DMS114 treated with DMSO at 0.1 percent for 48 hours (cell line): ENCODE measurements at regions not wholly inside any gene's neighbourhood (a gene's known extent, or its start where the extent isn't known, plus 50 kb on each side); places are given as distances from the start of the nearest gene placed in this dataset.
"Not testable (repeated sequence)": the region's sequence is repeated elsewhere in the genome, so short reads cannot be mapped to it uniquely, and the experiment has no call there.

Experiments
- DNase-seq: peaks from one replicate; lab custom pipeline; 2025; ENCODE audit not compliant: unreplicated experiment; lab: John Stamatoyannopoulos, UW

DNA sequence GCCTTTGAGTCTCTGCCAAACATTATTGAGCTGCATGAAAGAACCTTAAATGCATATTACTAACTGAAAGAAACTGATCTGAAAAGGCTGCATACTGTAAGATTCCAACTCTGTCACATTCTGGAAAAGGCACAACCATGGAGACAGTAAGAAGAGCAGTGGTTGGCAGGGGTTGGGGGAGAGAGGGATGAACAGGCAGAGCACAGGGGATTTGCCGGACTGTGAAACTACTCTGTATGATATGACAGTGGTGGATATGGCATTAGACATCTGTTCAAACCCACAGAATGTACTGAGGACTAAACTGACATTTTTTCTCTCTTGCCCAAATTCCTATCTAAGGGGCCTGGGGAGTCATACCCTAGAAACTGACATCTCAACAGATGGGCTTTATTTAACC, 138.4 kb downstream of the KCNJ12 start:
- DNase-seq: not testable (repeated sequence)

DNA sequence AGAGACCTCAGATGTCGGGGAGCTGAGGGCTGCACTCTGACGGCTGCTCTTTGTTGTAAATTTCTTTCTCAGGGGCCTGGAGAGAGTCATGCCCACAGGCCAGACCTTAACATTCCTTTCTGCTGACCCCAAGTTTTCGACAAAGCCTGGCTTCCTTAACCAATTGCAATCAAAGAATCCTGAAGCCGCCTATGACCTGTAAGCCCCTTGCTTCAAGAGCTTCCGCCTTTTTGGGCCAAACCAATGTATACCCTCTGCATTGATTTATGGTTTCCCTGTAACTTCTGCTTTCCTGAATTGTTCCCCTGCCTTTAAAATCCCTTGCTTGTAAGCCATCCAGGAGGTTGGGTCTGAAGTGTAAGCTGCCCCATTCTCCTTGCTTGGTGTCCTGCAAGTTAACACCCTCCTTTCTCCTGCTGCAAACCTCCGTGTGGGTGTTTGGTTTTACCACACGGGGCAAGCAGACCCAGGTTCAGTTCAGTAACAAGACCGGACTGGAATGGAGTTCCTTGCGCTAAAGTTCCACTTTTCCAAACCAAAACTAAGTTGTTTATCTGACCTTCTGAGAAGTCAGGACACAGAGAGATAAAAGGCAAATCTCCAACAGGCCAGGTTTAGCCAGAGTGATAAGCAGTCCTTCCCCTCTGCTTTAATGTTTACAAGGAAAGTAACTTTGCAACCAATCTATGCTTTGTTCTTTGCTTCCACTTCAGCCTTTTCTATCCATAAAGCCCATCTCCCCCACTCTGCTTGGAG, 141.6 kb downstream of the KCNJ12 start:
- DNase-seq: no peak

GRCh38 chr17:21522755-21523336, 146.7 kb downstream of the KCNJ12 start:
- no peak for DNase-seq

GRCh38 chr17:21523497-21524210, 147.5 kb downstream of the KCNJ12 start:
- DNase-seq: no peak

- DNase-seq: no peak
Measured at GRCh38 chr17:21524211-21524591, 148.0 kb downstream of the KCNJ12 start.

DNA sequence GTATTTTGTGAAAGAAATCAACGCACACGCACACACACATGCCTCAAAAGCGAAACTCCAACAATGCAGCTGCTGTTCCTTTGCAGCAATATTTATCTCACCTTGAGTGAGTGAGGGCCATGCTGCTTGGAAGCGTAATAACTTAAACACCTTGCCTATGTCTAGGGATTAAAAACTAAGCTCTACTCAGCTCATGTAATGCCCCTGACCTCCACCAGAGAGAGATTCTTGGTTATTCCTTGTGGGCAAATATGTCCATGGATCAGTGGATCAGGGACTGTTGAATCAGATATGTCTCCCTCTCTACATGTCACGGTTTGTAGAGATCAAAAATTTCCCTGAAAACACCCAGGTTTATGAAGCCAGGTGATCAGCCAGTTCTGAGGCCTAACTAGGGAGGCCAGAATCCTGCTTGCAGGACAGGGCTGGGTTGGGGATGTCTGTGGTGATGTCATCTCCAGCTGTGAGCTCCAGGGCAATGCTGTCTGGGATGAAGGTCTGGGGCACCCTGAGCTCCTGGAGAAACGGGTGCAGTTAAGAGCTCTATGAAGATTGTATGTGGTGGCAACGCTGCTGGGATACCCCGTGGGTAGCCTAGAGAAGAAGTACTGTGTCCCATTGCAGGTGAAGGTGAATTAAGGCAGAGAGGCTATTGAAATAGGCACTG, 149.4 kb downstream of the KCNJ12 start:
- no peak for DNase-seq

DNA sequence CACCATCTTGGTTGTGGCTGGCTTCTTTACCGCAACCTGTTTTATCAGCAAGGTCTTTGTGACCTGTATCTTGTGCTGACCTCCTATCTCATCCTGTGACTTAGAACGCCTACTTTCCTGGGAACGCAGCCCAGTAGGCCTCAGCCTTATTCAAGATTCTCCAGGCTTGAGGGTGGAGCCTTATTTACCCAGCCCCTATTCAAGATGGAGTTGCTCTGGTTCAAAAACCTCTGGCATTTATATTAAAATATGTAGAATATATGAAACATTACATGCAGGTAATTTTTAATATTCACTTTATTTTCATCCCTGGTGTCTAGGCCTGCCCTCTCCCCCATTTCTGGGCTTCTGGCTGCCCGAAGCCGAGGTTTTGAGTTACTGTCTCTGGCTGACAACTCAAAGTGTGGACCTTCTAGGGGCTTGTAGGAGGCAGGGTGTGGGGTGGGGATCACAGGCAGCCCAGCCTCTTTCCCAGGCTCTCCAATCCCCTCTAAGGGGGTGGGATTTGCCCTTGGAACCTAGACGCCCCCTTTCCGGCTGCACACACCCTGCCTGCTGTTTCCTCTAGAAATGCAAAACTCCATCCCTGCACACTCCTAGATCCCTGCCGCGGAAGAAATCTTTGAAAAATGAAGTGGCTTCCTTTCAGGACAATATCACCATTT, 152.0 kb downstream of the KCNJ12 start:
- no peak for DNase-seq

DNA sequence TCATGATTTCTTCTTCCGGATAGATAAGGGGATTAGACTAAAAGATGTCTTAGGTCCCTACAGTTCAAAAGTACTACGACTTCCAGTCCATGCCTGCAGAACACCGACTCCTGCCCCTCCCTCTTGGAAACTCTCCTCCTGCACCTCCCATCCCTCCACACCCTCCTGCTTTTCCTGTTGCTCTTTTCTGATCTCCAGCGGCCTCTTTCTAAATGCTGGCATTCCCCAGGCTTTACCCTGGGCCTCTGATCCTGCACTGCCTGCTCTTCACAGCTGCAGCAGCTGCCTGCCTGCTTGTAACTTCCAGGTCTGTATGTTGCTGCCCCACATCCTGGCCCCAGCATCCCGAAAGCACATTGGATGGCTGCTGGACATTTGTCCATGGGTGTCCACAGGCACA, 154.2 kb downstream of the KCNJ12 start:
- no peak for DNase-seq

GRCh38 chr17:21530841-21531240, 154.7 kb downstream of the KCNJ12 start:
- no peak for DNase-seq

GRCh38 chr17:21532763-21533385, 156.7 kb downstream of the KCNJ12 start:
- DNase-seq: no peak

DNA sequence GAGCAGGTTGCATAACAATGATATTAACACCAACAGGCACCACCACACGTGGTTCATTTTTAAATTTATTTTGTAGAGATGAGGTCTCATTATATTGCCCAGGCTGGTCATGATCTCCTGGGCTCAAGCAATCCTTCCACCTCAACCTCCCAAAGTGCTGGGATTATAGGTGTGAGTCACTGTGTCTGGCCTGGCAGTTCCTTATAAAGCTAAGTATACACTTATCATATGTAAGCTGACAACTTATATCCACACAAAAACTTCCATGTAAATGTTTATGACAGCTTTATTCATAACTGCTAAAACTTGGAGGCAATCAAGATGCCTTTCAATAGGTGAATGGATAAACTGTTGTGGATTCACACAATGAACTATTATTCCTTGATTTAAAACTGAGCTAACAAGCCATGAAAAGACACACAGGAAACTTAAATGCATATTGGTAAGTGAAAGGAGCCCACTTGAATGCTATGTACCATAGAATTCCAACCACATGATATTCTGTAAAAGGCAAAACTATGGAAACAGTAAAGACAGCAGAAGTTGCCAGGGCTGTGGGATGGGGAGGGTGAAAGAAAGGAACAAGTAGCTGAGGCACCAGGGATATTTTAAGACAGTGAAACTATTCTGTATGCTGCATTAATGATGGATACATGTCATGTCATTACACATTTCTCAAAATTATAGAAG, 156.5 kb upstream of the KCNJ18 start:
- no peak for DNase-seq

- DNase-seq: no peak
Measured at GRCh38 chr17:21537302-21537701, 155.0 kb upstream of the KCNJ18 start.

DNA sequence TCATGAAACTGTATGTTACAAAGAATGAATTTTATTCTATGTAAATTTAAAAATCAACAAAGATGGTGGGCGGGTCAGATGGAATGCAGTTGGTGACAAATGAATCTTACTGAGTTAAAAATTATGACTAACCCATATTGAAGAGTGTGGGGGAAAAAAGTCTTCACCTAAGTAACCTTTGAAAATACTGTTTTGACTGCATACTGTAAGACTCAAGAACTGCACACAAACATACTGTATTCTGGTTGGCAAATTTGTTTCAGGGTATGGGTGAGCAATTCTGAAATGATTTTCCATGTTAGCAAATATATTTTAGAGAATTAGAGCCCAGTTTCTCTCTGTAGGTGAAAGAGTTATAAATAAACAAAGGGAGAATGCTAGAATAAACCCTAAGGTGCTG, 153.7 kb upstream of the KCNJ18 start:
- no peak for DNase-seq

- DNase-seq: no peak
Measured at GRCh38 chr17:21539146-21539545, 153.2 kb upstream of the KCNJ18 start.

GRCh38 chr17:21540502-21540901, 151.8 kb upstream of the KCNJ18 start:
- DNase-seq: no peak

DNA sequence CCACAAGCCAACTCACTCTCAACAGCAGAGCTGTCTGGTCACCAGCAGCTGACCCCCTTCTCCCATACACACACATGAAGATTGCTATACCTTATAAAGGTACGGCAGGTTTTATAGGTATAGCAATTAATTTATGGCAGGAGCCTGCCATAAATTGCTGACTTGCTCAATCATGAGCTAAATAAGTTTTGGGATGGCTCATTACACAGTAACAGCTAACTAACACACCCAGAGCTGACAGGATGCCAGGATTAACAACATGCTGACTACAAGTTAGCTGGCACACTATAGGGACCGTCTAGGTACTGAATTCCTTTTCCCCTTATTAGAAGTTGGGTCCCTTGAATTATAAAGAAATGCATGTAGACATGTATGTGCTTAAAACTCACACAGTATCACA, 150.3 kb upstream of the KCNJ18 start:
- DNase-seq: no peak

DNA sequence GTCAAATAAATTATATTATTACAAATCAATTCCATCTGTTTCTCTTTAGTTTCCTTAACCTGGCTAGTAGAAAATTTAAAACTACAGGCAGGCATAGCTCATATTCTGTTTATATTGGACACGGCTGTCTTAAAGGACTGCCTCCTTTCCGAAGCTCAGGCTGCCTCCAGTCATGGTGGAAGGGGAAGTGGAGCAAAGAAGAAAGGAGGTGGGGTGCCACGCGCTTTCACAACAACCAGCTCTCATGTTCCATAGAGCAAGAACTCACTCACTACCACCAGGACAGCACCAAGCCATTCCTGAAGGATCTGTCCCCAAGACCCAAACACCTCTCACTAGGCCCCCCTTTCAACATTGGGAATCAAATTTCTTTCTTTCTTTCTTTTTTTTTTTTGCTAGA, 149.3 kb upstream of the KCNJ18 start:
- DNase-seq: no peak

DNA sequence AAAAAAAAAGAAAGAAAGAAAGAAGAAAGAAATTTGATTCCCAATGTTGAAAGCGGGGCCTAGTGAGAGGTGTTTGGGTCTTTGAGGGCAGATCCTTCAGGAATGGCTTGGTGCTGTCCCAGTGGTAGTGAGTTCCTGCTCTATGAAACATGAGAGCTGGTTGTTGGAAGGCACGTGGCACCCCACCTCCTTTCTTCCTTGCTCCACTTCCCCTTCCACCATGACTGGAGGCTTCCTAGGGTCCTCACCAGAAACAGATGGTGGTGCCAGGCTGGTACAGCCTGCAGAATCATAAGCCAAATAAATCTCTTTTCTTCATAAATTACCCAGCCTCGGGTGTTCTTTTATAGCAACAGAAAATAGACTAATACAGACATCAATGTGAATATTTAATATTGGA, 147.3 kb upstream of the KCNJ18 start:
- DNase-seq: no peak

DNA sequence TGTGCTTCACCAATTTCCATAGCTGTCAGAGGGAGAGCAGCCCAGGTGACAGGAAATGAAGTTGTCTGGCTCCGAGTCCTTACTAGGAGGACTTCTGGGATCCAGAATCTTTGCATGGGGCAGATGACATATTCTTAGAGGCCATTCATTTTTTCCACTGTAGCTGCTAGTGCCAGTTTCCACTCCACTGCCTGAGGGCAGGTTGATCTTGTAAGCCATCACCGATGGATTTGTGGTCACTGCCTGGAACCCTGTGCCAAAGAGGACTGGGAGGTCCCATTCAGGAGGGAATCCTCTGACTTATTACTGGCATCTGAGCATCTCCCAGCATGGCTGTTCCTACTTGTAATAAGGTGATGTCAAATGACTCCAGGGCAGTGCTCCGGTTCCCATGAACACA, 144.1 kb upstream of the KCNJ18 start:
- no peak for DNase-seq

- DNase-seq: no peak
Measured at GRCh38 chr17:21549107-21549687, 143.1 kb upstream of the KCNJ18 start.
